SK-N-SH (cell line): ENCODE measurements at regions not wholly inside any gene's neighbourhood (a gene's known extent, or its start where the extent isn't known, plus 50 kb on each side); places are given as distances from the start of the nearest gene placed in this dataset.

ENCODE experiments used
- CTCF ChIA-PET: fragments of 300-600, 350-600 bp; formaldehyde crosslinking; extraction: SDS; loops from one replicate; lab custom pipeline; 2021; lab: Yijun Ruan, JAX
- POLR2A ChIA-PET: fragments of 350-600 bp; sonication (Branson Sonifier 250); formaldehyde crosslinking; extraction: SDS; loops from one replicate; lab custom pipeline; 2020; ENCODE audit warnings: antibody characterized with exemption, inconsistent platforms; lab: Yijun Ruan, JAX
- DNase-seq: peaks from one replicate; pipeline ENCODE4 v3.0.0; 2012
- H2AFZ ChIP-seq: fragments of 200-600 bp; sonication (generic); 2 replicates; pipeline ENCODE4 v1.8.1; 2016; ENCODE audit warnings: antibody characterized with exemption, mild to moderate bottlenecking, low read depth
- H3F3A ChIP-seq: fragments of 200-600 bp; sonication (generic); replicated peaks from 2 replicates; pipeline ENCODE3; 2016; ENCODE audit warnings: antibody characterized with exemption, mild to moderate bottlenecking; ENCODE audit not compliant: insufficient read depth
- H3K27ac ChIP-seq, 2 experiments: fragments of 200-500 bp in 1 of 2; fragments of 200-600 bp in 1 of 2; sonication (Bioruptor generic) in 1 of 2; sonication (generic), shearing (Covaris generic) in 1 of 2; 2 replicates each; pipeline versions ENCODE4 v1.5.1 to v1.6.1; 2014 to 2016; ENCODE audit warnings: low read depth in 2 of 2, inconsistent platforms in 1 of 2, low read length in 1 of 2, mild to moderate bottlenecking in 1 of 2, mixed read lengths in 1 of 2
- H3K27me3 ChIP-seq: fragments of 200-600 bp; sonication (generic), shearing (Covaris generic); 2 replicates; pipeline ENCODE4 v1.6.1; 2016; ENCODE audit warnings: mixed run types; ENCODE audit not compliant: insufficient read depth
- H3K36me3 ChIP-seq, 2 experiments: fragments of 200-500 bp in 1 of 2; fragments of 200-600 bp in 1 of 2; sonication (Bioruptor generic) in 1 of 2; sonication (generic) in 1 of 2; replicated peaks in 1 of 2; 2 replicates each; pipeline versions ENCODE3 to v1.5.1; 2014 to 2016; ENCODE audit warnings: low read length in 1 of 2, mild to moderate bottlenecking in 1 of 2; ENCODE audit not compliant: insufficient read depth in 2 of 2, control insufficient read depth in 1 of 2
- H3K4me1 ChIP-seq, 2 experiments: fragments of 200-500 bp in 1 of 2; fragments of 200-600 bp in 1 of 2; sonication (Bioruptor generic) in 1 of 2; sonication (generic), shearing (Covaris generic) in 1 of 2; 2 replicates each; pipeline versions ENCODE4 v1.5.1 to v1.6.1; 2014 to 2016; ENCODE audit warnings: low read depth in 1 of 2, low read length in 1 of 2, mixed run types in 1 of 2; ENCODE audit not compliant: insufficient read depth in 2 of 2, control insufficient read depth in 1 of 2
- H3K4me2 ChIP-seq: fragments of 200-600 bp; sonication (generic), shearing (Covaris generic); 2 replicates; pipeline ENCODE4 v1.6.1; 2017; ENCODE audit warnings: mixed run types
- H3K4me3 ChIP-seq, 2 experiments: fragments of 200-500 bp in 1 of 2; fragments of 200-600 bp in 1 of 2; sonication (Bioruptor generic) in 1 of 2; sonication (generic), shearing (Covaris generic) in 1 of 2; 2 replicates each; pipeline versions ENCODE4 v1.5.1 to v1.8.1; 2014 to 2016; ENCODE audit warnings: low read depth in 2 of 2, inconsistent platforms in 1 of 2, low read length in 1 of 2, mild to moderate bottlenecking in 1 of 2, mixed read lengths in 1 of 2, moderate library complexity in 1 of 2
- H3K79me2 ChIP-seq: fragments of 200-600 bp; sonication (generic); 2 replicates; pipeline ENCODE4 v1.8.1; 2017; ENCODE audit warnings: mild to moderate bottlenecking; ENCODE audit not compliant: insufficient read depth
- H3K9ac ChIP-seq: fragments of 200-600 bp; sonication (generic); 2 replicates; pipeline ENCODE4 v1.6.1; 2017; ENCODE audit warnings: mixed run types
- H3K9me2 ChIP-seq: fragments of 200-600 bp; sonication (generic); 2 replicates; pipeline ENCODE4 v1.6.1; 2017; ENCODE audit warnings: mixed run types
- H3K9me3 ChIP-seq: fragments of 200-600 bp; sonication (generic); 2 replicates; pipeline ENCODE4 v1.6.1; 2017; ENCODE audit warnings: mixed run types, mild to moderate bottlenecking, moderate library complexity
- H4K20me1 ChIP-seq: fragments of 200-600 bp; sonication (generic); 2 replicates; pipeline ENCODE4 v1.6.1; 2017; ENCODE audit warnings: mild to moderate bottlenecking, mixed run types; ENCODE audit not compliant: insufficient read depth
- FOSL2 ChIP-seq: IDR thresholded peaks from 2 replicates; pipeline ENCODE4 v1.4.0; 2012; ENCODE audit warnings: low read depth, mild to moderate bottlenecking, moderate library complexity, borderline replicate concordance
- GABPA ChIP-seq: IDR thresholded peaks from 2 replicates; pipeline ENCODE4 v1.4.0; 2012; ENCODE audit warnings: low read depth, mild to moderate bottlenecking
- IRF3 ChIP-seq: fragments of 150-350 bp; IDR thresholded peaks from 2 replicates; pipeline ENCODE4 v1.6.1; 2016; ENCODE audit warnings: mild to moderate bottlenecking, low read depth, low read length
- MEF2A ChIP-seq: IDR thresholded peaks from 2 replicates; pipeline ENCODE4 v1.4.0; 2012; ENCODE audit warnings: low read depth, borderline replicate concordance
- RCOR1 ChIP-seq: fragments of 150-350 bp; IDR thresholded peaks from 2 replicates; pipeline ENCODE4 v1.6.1; 2017; ENCODE audit warnings: antibody characterized with exemption, low read length
- RXRA ChIP-seq: IDR thresholded peaks from 2 replicates; pipeline ENCODE4 v1.4.0; 2012; ENCODE audit warnings: low read depth, mild to moderate bottlenecking, borderline replicate concordance
- USF1 ChIP-seq: IDR thresholded peaks from 2 replicates; pipeline ENCODE4 v1.4.0; 2012; ENCODE audit warnings: low read depth, borderline replicate concordance
- WGBS: methylation state at CpG from one replicate; pipeline ENCODE4 v1.1.6; 2017; ENCODE audit warnings: low lambda C conversion rate; 5-methylcytosine and 5-hydroxymethylcytosine counted together
- TF ChIP-seq, protein P1 (sequence below): IDR thresholded peaks from 2 replicates; pipeline ENCODE4; 2012

- no peak overlapping the region for H3K9ac ChIP-seq
- no peaks in the 10 kb centered on the region for H4K20me1 ChIP-seq
- no peaks in the 10 kb centered on the region for H3K9me2 ChIP-seq
- DNase-seq = no peak
- H2AFZ ChIP-seq = no peak overlapping the region
- TF ChIP-seq RXRA = no peak
- no peak for TF ChIP-seq RCOR1
- no peak for TF ChIP-seq USF1
- WGBS = 0% methylated on average over 1 of the region's 2 CpGs
- H3K79me2 ChIP-seq = no peaks in the 10 kb centered on the region
- POLR2A ChIA-PET = no interaction called here
- no peaks in the 10 kb centered on the region for H3K27me3 ChIP-seq
- H3K36me3 ChIP-seq = no peaks in the 10 kb centered on the region
- CTCF ChIA-PET = interaction anchor here (0.6 kb wide), 1 partner anchor 761 kb away, joined by 3 read pairs; no protein-coding TSS in a partner anchor
- H3F3A ChIP-seq = no peaks in the 10 kb centered on the region
- no peaks in the 10 kb centered on the region for H3K4me1 ChIP-seq
- H3K9me3 ChIP-seq = no peaks in the 10 kb centered on the region; the same call in 1 of the 2 replicates
- no peak overlapping the region for H3K4me2 ChIP-seq
- no peak overlapping the region for H3K4me3 ChIP-seq
- no peak overlapping the region for H3K27ac ChIP-seq
Measured at GRCh38 chr2:228866044-228866443, 405.0 kb downstream of the PID1 start.

DNA sequence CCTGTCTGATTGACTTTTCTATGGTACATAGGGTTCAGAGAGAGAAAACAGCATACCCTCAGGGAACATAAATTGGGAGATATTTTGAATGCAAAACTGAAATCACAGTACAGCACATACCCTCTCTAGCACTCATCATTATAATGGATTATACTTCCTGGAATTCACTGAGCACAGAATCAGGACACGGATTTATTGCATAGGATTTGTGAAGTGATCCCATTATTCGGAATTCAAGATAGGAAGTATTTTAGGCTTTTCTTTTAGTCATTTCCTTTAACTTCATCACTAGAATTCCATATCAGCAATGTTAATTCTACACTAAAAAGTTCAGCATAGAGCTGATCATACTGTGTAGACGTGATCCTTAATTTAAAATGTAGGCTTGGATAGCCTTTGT is 407.0 kb downstream of the PID1 start:
- H3K4me3 ChIP-seq = no peak overlapping the region
- POLR2A ChIA-PET = no interaction called here
- H2AFZ ChIP-seq = no peak overlapping the region
- no peak overlapping the region for H3K27ac ChIP-seq
- H3K4me2 ChIP-seq = no peak overlapping the region
- CTCF ChIA-PET = interaction anchor here (1.0 kb wide), 1 partner anchor 50 kb away, joined by 3 read pairs; no protein-coding TSS in a partner anchor
- no peaks in the 10 kb centered on the region for H3F3A ChIP-seq
- no peaks in the 10 kb centered on the region for H3K79me2 ChIP-seq
- 18% methylated on average over 3 of the region's 3 CpGs for WGBS
- no peak for DNase-seq
- no peaks in the 10 kb centered on the region; the same call in 1 of the 2 replicates for H3K9me3 ChIP-seq
- H3K27me3 ChIP-seq = no peaks in the 10 kb centered on the region
- no peaks in the 10 kb centered on the region for H3K9me2 ChIP-seq
- no peaks in the 10 kb centered on the region for H3K36me3 ChIP-seq
- no peak for TF ChIP-seq RXRA
- TF ChIP-seq, protein P1, sequence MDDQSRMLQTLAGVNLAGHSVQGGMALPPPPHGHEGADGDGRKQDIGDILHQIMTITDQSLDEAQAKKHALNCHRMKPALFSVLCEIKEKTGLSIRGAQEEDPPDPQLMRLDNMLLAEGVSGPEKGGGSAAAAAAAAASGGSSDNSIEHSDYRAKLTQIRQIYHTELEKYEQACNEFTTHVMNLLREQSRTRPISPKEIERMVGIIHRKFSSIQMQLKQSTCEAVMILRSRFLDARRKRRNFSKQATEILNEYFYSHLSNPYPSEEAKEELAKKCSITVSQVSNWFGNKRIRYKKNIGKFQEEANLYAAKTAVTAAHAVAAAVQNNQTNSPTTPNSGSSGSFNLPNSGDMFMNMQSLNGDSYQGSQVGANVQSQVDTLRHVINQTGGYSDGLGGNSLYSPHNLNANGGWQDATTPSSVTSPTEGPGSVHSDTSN = no peak
- H3K9ac ChIP-seq = no peak overlapping the region
- no peaks in the 10 kb centered on the region for H3K4me1 ChIP-seq
- no peaks in the 10 kb centered on the region for H4K20me1 ChIP-seq

GRCh38 chr2:228860601-228861285 is 410.3 kb downstream of the PID1 start:
- H2AFZ ChIP-seq = no peak overlapping the region
- no peak overlapping the region for H3K27ac ChIP-seq
- H3K9me2 ChIP-seq = no peaks in the 10 kb centered on the region
- no peak for TF ChIP-seq MEF2A
- TF ChIP-seq GABPA = no peak
- no peak for TF ChIP-seq FOSL2
- TF ChIP-seq IRF3 = no peak
- no peaks in the 10 kb centered on the region for H3K9me3 ChIP-seq
- POLR2A ChIA-PET = no interaction called here
- no peaks in the 10 kb centered on the region for H4K20me1 ChIP-seq
- H3K9ac ChIP-seq = no peak overlapping the region
- H3F3A ChIP-seq = no peaks in the 10 kb centered on the region
- no peak overlapping the region for H3K4me3 ChIP-seq
- CTCF ChIA-PET = no interaction called here
- H3K36me3 ChIP-seq = no peaks in the 10 kb centered on the region
- no peaks in the 10 kb centered on the region for H3K4me1 ChIP-seq
- DNase-seq = no peak
- 24% methylated on average over 5 of the region's 5 CpGs for WGBS
- no peaks in the 10 kb centered on the region for H3K79me2 ChIP-seq
- no peaks in the 10 kb centered on the region for H3K27me3 ChIP-seq
- H3K4me2 ChIP-seq = no peak overlapping the region
